ENCODE measurements at regions not wholly inside any gene's neighbourhood (a gene's known extent, or its start where the extent isn't known, plus 50 kb on each side); places are given as distances from the start of the nearest gene placed in this dataset.

DNA sequence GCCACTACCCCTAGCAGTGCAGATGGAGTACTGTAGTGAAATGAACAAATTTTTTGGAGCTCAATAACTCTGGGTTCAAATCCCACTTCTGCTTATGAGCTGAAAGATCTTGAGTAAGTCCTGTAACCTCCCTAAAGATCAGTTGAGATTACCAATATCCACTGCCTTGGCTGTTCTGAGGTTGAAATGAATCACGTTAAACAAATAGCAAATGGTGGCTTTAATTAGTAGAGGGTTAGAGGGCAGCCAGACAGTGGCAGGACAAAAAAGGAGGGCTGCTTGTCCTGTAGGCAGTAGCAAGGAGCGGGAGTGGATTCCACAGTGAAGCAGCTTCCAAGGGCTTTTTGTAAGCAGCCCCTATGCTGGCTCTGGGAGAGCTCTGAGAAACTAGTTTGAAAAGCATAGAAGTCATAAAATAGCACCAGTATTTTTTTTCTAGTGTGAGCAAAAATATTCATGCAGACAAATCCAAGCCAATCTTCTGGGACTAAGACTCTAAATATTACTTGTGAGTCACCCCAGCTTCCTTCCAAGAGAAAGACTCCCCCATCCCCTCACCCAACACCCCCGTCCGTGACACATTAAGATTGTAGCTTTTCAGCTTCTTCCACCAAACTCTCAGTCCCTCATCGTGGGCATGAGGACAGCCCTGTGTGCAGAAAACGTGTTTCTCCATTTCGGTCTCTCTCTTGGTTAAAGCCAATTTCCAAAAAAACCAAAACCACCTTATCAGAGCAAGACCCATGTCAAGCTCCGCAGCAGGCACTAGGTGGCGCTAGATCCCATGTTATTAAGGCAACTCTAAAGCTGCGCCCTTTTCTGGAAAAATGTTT is 123.5 kb upstream of the LGALSL start:
- FAIRE-seq, result peak; percentile 92

GRCh38 chr2:64331114-64331645 is 122.8 kb upstream of the LGALSL start:
- no peak for DNase-seq (ENCODE audit: extremely low spot score, insufficient read length, low read depth)
- FAIRE-seq, result no peak

More for the DNA sequence above, 123.5 kb upstream of the LGALSL start:
- no peak for DNase-seq (ENCODE audit: extremely low spot score, insufficient read length, low read depth)

GRCh38 chr2:64331849-64332699 is 121.9 kb upstream of the LGALSL start:
- FAIRE-seq (no peak), DNase-seq (ENCODE audit: extremely low spot score, insufficient read length, low read depth) (no peak)

- no peak for DNase-seq (ENCODE audit: extremely low spot score, insufficient read length, low read depth)
- no peak for FAIRE-seq
These were observed 117.8 kb upstream of the LGALSL start for GRCh38 chr2:64336171-64336570.

- FAIRE-seq, result no peak
- no peak for DNase-seq (ENCODE audit: extremely low spot score, insufficient read length, low read depth)
These were observed 116.6 kb upstream of the LGALSL start for GRCh38 chr2:64337314-64337713.

- DNase-seq (ENCODE audit: extremely low spot score, insufficient read length, low read depth) (no peak), FAIRE-seq (no peak)
These were observed 115.9 kb upstream of the LGALSL start for GRCh38 chr2:64338108-64338507.

DNA sequence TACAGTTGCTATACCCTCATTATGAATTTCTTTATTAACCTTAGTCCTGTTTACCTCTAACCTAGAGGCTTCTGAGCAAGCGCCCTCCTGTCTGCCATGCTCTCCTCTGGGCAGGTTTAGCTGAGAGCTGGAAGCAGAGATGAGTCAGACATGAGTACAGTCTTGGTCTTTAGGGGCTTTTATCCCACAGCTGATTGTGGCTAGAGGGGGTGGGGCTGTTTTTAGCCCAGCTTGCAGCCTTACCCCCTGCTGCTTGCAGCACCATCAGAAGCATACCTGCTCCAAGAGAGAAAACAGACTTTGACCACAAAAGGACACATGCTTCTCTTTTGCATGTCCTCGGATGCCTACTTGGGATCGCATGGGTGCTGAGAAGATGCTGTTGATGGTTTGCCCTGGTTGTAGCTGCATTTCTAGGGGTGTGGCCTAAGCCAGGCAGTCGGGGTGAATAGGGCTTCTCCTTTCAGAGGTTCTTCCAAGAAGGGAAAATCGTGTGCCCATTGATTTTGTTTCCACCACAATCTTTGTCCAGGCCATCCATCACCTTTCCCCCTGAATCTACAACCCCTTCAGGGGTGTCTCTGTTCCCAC is 115.0 kb upstream of the LGALSL start:
- no peak for FAIRE-seq

GRCh38 chr2:64341461-64341860 is 112.5 kb upstream of the LGALSL start:
- FAIRE-seq, result no peak

More for the DNA sequence above, 115.0 kb upstream of the LGALSL start:
- DNase-seq (ENCODE audit: extremely low spot score, insufficient read length, low read depth), result no peak

DNA sequence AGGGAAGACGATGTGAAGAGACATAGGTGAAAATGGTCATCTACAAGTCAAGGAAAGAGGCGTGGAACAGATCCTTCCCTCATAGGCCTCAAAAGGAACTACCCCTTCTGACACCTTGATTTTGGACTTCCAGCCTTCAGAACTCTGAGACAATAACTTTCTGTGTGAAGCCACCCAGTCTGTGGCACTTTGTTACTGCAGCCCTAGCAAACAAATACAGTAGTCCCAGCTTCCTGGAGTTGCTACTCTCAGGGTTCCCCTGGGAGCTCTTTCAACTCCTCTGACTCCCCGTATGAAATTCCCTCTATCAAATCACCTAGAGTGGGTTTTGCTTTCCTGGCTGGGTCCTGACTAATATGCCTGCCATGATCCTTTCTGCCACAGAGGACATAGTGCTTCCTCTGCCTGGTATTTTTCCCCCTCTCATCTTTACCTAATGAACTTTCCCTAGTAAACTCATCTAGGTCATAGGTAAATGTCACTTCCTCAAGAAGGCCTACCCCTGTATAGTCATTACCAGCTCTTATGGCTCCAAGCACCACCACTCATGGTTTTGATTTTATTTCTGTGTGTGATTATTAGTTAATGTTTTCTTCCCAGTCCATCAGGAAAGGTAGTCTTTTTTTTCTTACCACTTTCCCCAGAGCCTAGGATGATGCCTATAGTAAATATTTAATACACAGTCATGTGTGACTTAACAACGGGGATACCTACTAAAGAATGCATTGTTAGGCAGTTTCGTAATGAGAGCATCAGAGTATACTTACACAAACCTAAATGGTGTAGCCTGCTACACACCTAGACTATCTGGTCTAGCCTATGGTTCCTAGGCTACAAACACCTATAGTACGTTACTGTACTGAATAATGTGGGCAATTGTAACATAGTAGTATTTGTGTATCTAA is 111.5 kb upstream of the LGALSL start:
- no peak for FAIRE-seq
- DNase-seq (ENCODE audit: extremely low spot score, insufficient read length, low read depth), result no peak

More at GRCh38 chr2:64341461-64341860, 112.5 kb upstream of the LGALSL start:
- no peak for DNase-seq (ENCODE audit: extremely low spot score, insufficient read length, low read depth)

- no peak for FAIRE-seq
These were observed 108.9 kb upstream of the LGALSL start for GRCh38 chr2:64344999-64345576.

GRCh38 chr2:64345998-64346397 is 108.0 kb upstream of the LGALSL start:
- DNase-seq (ENCODE audit: extremely low spot score, insufficient read length, low read depth) (no peak), FAIRE-seq (no peak)

More at GRCh38 chr2:64344999-64345576, 108.9 kb upstream of the LGALSL start:
- no peak for DNase-seq (ENCODE audit: extremely low spot score, insufficient read length, low read depth)

DNA sequence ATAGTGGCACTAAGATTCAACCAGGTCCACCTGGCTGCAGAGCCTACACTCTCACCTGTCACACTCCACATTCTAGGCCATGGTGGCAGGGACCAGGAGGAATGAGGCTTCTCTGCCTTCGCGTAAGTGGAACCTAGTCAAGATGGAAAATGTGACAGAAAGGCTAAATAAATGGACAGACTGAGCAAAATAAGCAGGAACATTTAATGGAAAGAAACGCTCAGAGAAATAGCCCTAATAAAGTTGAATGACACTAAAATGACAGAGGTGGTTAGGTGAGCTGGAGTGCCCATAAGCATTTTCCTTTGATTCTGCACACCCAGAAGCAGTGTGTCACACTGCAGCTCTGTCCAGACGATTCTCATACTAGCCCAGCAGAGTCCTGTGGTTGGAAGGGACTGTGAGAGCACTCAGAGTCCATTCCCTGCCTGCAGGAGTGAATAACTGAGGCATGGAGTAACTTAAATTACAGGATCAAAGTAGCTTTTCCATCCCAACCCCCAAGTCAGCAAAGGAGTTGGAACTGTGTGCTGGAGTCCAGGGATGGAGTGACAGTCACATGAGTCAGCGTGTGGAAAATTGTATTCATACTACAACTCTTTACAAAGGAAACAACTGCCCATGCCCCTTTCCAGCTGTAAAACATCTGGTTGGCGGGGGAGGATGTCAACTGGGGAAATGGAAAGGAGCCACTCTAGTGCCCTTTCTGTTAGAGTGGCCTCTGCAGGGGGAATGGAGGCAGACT is 105.4 kb upstream of the LGALSL start:
- DNase-seq (ENCODE audit: extremely low spot score, insufficient read length, low read depth) (no peak), FAIRE-seq (no peak)

DNA sequence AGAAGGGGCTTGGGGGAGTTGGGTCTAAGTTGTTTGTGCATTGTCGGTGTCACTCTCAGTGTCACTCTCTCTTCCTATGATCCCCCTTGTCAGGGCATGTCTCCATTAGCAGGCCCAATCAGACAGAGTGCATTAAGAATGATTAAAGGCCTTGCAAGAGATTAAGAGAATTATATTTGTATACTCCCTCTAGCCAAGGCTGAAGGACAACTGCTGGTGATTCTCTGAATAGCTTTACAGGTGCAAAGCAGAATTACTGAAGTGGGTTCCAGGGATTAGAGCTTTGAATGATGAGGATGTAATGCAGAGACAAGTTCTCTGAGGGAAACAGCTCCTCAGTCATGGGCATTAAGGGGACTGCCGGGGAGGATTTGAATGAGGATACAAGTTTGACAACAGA is 104.8 kb upstream of the LGALSL start:
- DNase-seq (ENCODE audit: extremely low spot score, insufficient read length, low read depth), result no peak
- no peak for FAIRE-seq

GRCh38 chr2:64350996-64351395 is 103.0 kb upstream of the LGALSL start:
- FAIRE-seq, result no peak

GRCh38 chr2:64352292-64352691 is 101.7 kb upstream of the LGALSL start:
- FAIRE-seq, result no peak
- DNase-seq (ENCODE audit: extremely low spot score, insufficient read length, low read depth), result no peak

More at GRCh38 chr2:64350996-64351395, 103.0 kb upstream of the LGALSL start:
- DNase-seq (ENCODE audit: extremely low spot score, insufficient read length, low read depth), result no peak

DNA sequence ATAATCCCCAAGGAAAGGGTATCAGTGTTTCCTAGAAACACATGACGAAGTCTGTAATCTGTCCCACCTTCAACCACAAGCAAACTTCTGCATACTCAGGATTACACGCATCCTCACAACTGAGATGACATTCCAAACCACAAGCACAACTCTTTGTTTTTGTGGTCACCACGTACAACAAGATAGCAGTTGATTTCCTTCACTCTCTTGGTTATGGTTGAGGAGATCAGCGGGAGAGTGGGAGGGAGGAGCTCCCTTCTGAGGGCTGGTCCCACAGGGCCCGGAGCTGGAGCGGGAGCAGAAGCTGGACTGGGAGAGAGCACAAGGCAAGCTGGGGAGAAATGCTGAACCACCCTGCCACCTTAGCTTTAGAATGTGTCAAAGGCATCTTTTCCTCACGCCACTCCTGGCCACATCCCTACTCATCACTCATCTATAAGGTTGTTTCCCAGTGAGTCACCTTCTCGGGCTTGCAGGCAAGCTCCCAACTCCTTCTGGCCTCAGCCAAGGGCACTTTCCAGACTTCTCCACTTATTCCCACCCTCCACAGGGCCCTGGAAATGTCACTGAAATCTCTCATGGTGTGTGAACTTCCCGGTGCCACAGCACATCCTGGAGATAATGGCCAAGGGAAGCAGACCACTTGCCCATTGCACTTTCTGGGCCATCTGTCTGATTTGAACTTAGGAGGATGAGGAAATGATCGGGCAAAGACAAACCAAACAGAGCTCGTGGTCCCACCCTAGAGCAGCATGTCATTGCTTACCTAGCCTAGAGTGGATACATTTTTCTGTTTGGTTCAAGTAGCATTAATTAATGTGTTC is 98.9 kb upstream of the LGALSL start:
- no peak for DNase-seq (ENCODE audit: extremely low spot score, insufficient read length, low read depth)
- no peak for FAIRE-seq

- DNase-seq (ENCODE audit: extremely low spot score, insufficient read length, low read depth), result no peak
These were observed 97.1 kb upstream of the LGALSL start for GRCh38 chr2:64356906-64357305.

More at GRCh38 chr2:64356906-64357305, 97.1 kb upstream of the LGALSL start:
- FAIRE-seq, result no peak
